ENCODE measurements at regions not wholly inside any gene's neighbourhood (a gene's known extent, or its start where the extent isn't known, plus 50 kb on each side); places are given as distances from the start of the nearest gene placed in this dataset.

DNA sequence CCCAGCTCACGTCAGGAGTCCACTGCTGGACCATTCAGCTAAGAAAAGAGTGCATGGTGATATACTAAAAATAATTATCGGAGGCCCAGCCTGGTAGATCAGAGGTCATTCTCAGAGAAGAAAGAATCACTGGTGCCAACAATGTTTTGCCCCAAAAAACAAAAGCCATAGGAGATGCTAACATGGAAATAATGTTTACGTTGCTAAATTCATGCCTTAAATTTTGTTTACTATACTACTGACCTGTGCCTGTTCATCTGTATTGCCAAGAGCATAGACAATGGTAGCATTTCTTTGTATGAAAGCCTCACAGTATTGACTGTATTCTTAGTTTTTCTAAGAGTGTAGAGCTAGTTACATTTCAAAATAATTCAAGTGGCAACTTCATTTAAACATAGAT, 138.1 kb upstream of the GPR149 start:
- Histone ChIP-seq H3K79me2 (no peaks in the 10 kb centered on the region), H3K27ac (no peak overlapping the region), H3K4me3 (ENCODE audit: low read depth, low read length) (no peak overlapping the region), H3K4me2 (ENCODE audit: low read length) (no peak overlapping the region), H3K4me1 (no peaks in the 10 kb centered on the region), H2AFZ (no peak overlapping the region), H3K9me3 (ENCODE audit: control insufficient read depth, low read length) (peaks cover 3% of the 10 kb centered on the region), H3K9ac (no peak overlapping the region), H3K36me3 (ENCODE audit: control insufficient read depth, insufficient read depth, low read length) (no peaks in the 10 kb centered on the region), H3K27me3 (ENCODE audit: control insufficient read depth, insufficient read depth, low read length) (no peaks in the 10 kb centered on the region)
- TF ChIP-seq, protein P1, sequence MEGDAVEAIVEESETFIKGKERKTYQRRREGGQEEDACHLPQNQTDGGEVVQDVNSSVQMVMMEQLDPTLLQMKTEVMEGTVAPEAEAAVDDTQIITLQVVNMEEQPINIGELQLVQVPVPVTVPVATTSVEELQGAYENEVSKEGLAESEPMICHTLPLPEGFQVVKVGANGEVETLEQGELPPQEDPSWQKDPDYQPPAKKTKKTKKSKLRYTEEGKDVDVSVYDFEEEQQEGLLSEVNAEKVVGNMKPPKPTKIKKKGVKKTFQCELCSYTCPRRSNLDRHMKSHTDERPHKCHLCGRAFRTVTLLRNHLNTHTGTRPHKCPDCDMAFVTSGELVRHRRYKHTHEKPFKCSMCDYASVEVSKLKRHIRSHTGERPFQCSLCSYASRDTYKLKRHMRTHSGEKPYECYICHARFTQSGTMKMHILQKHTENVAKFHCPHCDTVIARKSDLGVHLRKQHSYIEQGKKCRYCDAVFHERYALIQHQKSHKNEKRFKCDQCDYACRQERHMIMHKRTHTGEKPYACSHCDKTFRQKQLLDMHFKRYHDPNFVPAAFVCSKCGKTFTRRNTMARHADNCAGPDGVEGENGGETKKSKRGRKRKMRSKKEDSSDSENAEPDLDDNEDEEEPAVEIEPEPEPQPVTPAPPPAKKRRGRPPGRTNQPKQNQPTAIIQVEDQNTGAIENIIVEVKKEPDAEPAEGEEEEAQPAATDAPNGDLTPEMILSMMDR (IDR thresholded peaks at IDR 0.05) = no peak

DNA sequence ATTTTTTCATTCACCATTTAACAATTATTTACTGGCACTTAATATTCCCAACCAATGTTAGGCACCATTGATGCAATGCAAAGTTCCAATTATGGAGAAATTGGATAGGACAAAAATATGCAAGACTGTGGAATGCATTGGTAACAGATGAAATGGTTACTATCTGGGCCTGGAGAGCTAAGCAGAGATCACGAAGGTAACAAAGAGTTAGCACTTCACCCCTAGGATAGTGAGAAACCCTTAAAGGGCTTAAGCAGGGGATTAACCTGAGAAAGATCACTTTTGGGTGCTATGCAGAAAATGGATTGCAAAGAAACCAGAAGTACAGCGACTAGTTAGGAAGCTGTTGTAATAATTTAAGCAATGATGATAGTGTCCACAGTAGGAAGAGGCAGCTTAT, 129.6 kb upstream of the GPR149 start:
- Histone ChIP-seq H3K9ac (no peak overlapping the region), H3K4me3 (ENCODE audit: low read depth, low read length) (no peak overlapping the region), H3K4me1 (no peaks in the 10 kb centered on the region), H3K27ac (no peak overlapping the region), H3K27me3 (ENCODE audit: control insufficient read depth, insufficient read depth, low read length) (no peaks in the 10 kb centered on the region), H3K9me3 (ENCODE audit: control insufficient read depth, low read length) (peaks cover under 1% of the 10 kb centered on the region), H3K79me2 (no peaks in the 10 kb centered on the region), H3K36me3 (ENCODE audit: control insufficient read depth, insufficient read depth, low read length) (no peaks in the 10 kb centered on the region), H2AFZ (no peak overlapping the region), H3K4me2 (ENCODE audit: low read length) (no peak overlapping the region)
- TF ChIP-seq, protein P1 (IDR thresholded peaks at IDR 0.05) = no peak

DNA sequence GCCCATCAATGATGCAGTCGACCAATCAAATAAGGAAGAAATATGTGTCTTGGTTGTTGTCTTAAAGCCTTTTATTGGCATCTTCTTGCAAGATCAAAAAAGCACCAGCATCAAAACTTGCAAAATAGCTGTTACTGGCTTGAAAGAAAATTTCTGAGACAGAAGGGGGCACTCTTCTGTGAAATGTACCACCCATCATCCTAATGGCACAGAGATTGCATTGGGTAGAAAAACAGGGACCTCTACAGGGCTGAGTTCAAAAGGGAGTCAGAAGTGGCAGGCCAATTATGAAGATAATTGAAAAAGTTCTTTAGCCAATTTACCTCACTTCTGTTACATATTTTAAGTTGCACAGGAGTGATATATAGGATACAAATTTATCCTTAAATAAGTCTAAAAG, 122.3 kb upstream of the GPR149 start:
- H3K4me1 ChIP-seq = no peaks in the 10 kb centered on the region
- no peaks in the 10 kb centered on the region for H3K27me3 ChIP-seq (ENCODE audit: control insufficient read depth, insufficient read depth, low read length)
- no peak overlapping the region for H3K4me3 ChIP-seq (ENCODE audit: low read depth, low read length)
- H3K79me2 ChIP-seq = no peaks in the 10 kb centered on the region
- no peak overlapping the region for H3K9ac ChIP-seq
- no peak overlapping the region for H3K4me2 ChIP-seq (ENCODE audit: low read length)
- H3K36me3 ChIP-seq (ENCODE audit: control insufficient read depth, insufficient read depth, low read length) = no peaks in the 10 kb centered on the region
- no peaks in the 10 kb centered on the region for H3K9me3 ChIP-seq (ENCODE audit: control insufficient read depth, low read length)
- no peak overlapping the region for H2AFZ ChIP-seq
- H3K27ac ChIP-seq = no peak overlapping the region
- TF ChIP-seq, protein P1 (IDR thresholded peaks at IDR 0.05) = no peak

DNA sequence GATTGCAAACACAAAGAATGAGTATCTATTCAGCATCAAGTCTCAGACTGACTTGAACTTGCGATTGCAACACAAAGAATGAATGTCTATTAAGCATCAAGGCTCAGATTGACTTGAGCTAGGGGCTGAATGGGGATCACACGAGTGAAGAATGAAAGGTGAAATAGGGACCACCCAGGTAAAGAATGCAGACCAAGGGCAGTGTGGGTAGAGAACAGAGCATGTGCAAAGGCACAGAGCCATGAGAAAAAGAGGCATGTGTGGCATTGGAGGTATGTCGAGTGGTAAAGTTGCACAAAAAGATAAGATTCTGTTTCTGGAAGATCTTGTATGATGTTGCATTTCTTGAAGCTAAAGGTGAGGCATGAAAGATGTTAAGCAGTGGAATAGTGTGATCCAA, 119.4 kb upstream of the GPR149 start:
- H3K27me3 ChIP-seq (ENCODE audit: control insufficient read depth, insufficient read depth, low read length) = no peaks in the 10 kb centered on the region
- no peaks in the 10 kb centered on the region for H3K9me3 ChIP-seq (ENCODE audit: control insufficient read depth, low read length)
- no peaks in the 10 kb centered on the region for H3K79me2 ChIP-seq
- H2AFZ ChIP-seq = no peak overlapping the region
- TF ChIP-seq, protein P1 (IDR thresholded peaks at IDR 0.05) = no peak
- no peak overlapping the region for H3K4me3 ChIP-seq (ENCODE audit: low read depth, low read length)
- H3K36me3 ChIP-seq (ENCODE audit: control insufficient read depth, insufficient read depth, low read length) = no peaks in the 10 kb centered on the region
- no peak overlapping the region for H3K27ac ChIP-seq
- no peak overlapping the region for H3K9ac ChIP-seq
- no peak overlapping the region for H3K4me2 ChIP-seq (ENCODE audit: low read length)
- H3K4me1 ChIP-seq = no peaks in the 10 kb centered on the region

DNA sequence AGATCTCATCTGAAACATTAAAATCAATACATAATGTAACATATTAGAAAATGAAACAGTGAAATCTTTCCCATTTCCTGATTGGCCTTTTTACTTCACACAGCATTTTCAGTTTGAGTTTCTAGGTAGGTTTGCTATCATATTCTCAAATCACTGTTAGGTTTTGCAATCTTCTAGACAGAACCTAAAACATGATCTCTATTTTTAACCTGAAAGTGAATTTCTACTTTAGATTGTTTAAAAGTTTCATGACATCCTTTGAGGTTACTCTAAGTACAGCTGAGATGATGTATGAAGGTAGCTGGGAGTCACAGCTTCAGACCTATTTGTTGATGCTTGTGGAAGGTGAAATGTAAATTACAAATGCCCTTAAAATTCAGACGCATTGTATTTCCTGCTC, 118.4 kb upstream of the GPR149 start:
- Histone ChIP-seq H3K9ac (no peak overlapping the region), H3K4me2 (ENCODE audit: low read length) (no peak overlapping the region), H3K79me2 (no peaks in the 10 kb centered on the region), H3K36me3 (ENCODE audit: control insufficient read depth, insufficient read depth, low read length) (no peaks in the 10 kb centered on the region), H3K4me1 (no peaks in the 10 kb centered on the region), H3K27ac (no peak overlapping the region), H3K4me3 (ENCODE audit: low read depth, low read length) (no peak overlapping the region), H2AFZ (no peak overlapping the region), H3K9me3 (ENCODE audit: control insufficient read depth, low read length) (no peaks in the 10 kb centered on the region), H3K27me3 (ENCODE audit: control insufficient read depth, insufficient read depth, low read length) (no peaks in the 10 kb centered on the region)
- TF ChIP-seq, protein P1 (IDR thresholded peaks at IDR 0.05) = no peak

All from parathyroid adenoma (tissue), 2 donors.